ENCODE measurements at regions not wholly inside any gene's neighbourhood (a gene's known extent, or its start where the extent isn't known, plus 50 kb on each side); places are given as distances from the start of the nearest gene placed in this dataset.

DNA sequence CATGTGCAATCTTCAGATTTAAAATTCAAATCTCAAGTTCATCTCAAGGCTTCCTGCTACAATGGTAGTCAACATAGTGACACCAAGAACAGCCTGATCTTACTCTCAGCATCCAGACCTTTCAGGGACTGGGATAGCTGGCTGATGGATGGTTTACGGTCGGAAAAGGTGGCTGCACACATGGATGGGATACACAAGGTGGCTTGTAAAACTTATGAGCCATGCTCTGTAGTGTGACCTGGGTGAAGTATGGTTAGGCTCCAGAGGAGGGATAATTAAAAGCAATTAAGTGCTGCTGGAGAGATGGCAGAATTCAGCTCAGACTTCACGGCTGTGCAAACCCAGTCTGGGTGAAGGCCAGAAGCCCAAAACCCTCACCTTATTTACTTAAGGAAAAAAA is 379.5 kb downstream of the NFIB start:
- TF ChIP-seq, protein P1, sequence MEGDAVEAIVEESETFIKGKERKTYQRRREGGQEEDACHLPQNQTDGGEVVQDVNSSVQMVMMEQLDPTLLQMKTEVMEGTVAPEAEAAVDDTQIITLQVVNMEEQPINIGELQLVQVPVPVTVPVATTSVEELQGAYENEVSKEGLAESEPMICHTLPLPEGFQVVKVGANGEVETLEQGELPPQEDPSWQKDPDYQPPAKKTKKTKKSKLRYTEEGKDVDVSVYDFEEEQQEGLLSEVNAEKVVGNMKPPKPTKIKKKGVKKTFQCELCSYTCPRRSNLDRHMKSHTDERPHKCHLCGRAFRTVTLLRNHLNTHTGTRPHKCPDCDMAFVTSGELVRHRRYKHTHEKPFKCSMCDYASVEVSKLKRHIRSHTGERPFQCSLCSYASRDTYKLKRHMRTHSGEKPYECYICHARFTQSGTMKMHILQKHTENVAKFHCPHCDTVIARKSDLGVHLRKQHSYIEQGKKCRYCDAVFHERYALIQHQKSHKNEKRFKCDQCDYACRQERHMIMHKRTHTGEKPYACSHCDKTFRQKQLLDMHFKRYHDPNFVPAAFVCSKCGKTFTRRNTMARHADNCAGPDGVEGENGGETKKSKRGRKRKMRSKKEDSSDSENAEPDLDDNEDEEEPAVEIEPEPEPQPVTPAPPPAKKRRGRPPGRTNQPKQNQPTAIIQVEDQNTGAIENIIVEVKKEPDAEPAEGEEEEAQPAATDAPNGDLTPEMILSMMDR (IDR thresholded peaks at IDR 0.05; ENCODE audit: low read length) = no peak
- TF ChIP-seq EZH2 (IDR thresholded peaks at IDR 0.05; ENCODE audit: borderline replicate concordance, low read length) = no peak

DNA sequence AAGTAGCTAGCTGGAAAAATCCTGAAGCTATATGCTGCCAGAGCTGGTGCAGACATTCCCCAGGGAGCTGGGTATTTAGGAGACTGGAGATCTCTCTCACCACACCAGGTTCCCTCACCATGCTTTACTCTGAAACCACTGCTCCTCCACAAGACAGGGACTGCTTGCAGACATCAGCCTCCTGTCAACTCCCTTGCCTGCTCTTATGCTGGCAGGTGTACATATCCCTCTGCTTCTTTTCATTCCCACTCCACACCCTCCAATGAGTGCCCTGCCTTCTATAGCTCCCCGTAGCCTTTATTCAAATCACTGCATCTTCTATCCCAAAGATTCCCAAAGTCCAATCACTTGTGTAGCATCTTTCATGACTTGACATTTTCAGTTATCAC is 380.7 kb downstream of the NFIB start:
- H3K9ac ChIP-seq (ENCODE audit: low read length) = no peak overlapping the region
- H4K20me1 ChIP-seq (ENCODE audit: insufficient read depth, low read length) = no peaks in the 10 kb centered on the region
- no peaks in the 10 kb centered on the region for H3K79me2 ChIP-seq (ENCODE audit: insufficient read depth, low read length)
- H3K4me2 ChIP-seq (ENCODE audit: low read length) = no peak overlapping the region
- H3F3A ChIP-seq (ENCODE audit: insufficient read depth, low read length) = no peaks in the 10 kb centered on the region
- no peaks in the 10 kb centered on the region for H3K27me3 ChIP-seq (ENCODE audit: insufficient read depth, low read length)
- H3K9me3 ChIP-seq (ENCODE audit: low read length) = no peaks in the 10 kb centered on the region
- no peaks in the 10 kb centered on the region for H3K4me1 ChIP-seq (ENCODE audit: insufficient read depth, low read length, severe bottlenecking)
- H2AFZ ChIP-seq (ENCODE audit: low read length) = no peak overlapping the region
- TF ChIP-seq, protein P1 (IDR thresholded peaks at IDR 0.05; ENCODE audit: low read length) = no peak
- H3K9me2 ChIP-seq (ENCODE audit: low read depth, low read length) = no peaks in the 10 kb centered on the region
- no peaks in the 10 kb centered on the region for H3K36me3 ChIP-seq (ENCODE audit: insufficient read depth, low read length)
- H3K27ac ChIP-seq (ENCODE audit: low read depth, low read length, poor library complexity, severe bottlenecking) = no peak overlapping the region
- H3K4me3 ChIP-seq (ENCODE audit: low read depth, low read length, poor library complexity, severe bottlenecking) = no peak overlapping the region

More for the DNA sequence above, 379.5 kb downstream of the NFIB start:
- Histone ChIP-seq H3F3A (ENCODE audit: insufficient read depth, low read length) (no peaks in the 10 kb centered on the region), H3K27me3 (ENCODE audit: insufficient read depth, low read length) (no peaks in the 10 kb centered on the region), H2AFZ (ENCODE audit: low read length) (no peak overlapping the region), H4K20me1 (ENCODE audit: insufficient read depth, low read length) (no peaks in the 10 kb centered on the region), H3K9me2 (ENCODE audit: low read depth, low read length) (no peaks in the 10 kb centered on the region), H3K4me2 (ENCODE audit: low read length) (no peak overlapping the region), H3K4me3 (ENCODE audit: low read depth, low read length, poor library complexity, severe bottlenecking) (no peak overlapping the region), H3K9me3 (ENCODE audit: low read length) (no peaks in the 10 kb centered on the region), H3K4me1 (ENCODE audit: insufficient read depth, low read length, severe bottlenecking) (no peaks in the 10 kb centered on the region), H3K9ac (ENCODE audit: low read length) (no peak overlapping the region), H3K27ac (ENCODE audit: low read depth, low read length, poor library complexity, severe bottlenecking) (no peak overlapping the region), H3K36me3 (ENCODE audit: insufficient read depth, low read length) (no peaks in the 10 kb centered on the region), H3K79me2 (ENCODE audit: insufficient read depth, low read length) (no peaks in the 10 kb centered on the region)

DNA sequence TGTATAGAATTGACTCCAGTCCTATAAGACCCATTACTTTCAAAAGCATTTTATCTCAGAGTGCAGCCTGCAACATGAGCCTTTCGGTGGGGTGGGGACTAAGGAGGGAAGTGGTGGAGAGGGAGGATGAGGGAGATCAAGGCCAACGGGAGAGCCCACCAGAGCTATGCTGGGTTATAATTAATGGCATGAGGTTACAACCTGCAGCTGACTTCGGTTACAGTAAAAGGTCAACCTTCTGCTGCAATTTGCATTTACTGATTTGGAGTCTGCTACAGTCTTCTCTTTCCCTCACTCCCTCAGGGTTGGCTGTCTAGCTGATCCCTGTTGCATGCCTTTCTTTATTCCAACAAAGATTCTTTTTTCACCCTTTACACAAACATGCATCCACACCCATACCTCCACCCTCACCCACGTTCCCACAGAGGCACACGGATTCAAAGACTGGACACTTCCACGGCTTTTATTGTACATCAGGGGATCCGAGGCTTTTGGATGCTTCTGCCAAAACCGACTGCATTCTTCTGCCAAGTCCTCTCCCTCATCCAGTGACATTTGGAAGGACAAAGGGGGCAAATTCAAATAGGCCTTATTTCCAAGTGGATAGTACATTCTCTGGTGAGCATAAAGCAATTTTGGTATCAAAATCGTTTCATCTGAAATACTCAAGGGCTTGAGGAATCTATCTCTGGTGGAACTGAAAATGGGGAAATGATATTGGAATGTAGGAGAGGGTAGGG is 381.2 kb downstream of the NFIB start:
- no peak overlapping the region for H3K9ac ChIP-seq (ENCODE audit: low read length)
- no peaks in the 10 kb centered on the region for H3K9me2 ChIP-seq (ENCODE audit: low read depth, low read length)
- no peaks in the 10 kb centered on the region for H3K4me1 ChIP-seq (ENCODE audit: insufficient read depth, low read length, severe bottlenecking)
- TF ChIP-seq, protein P1 (IDR thresholded peaks at IDR 0.05; ENCODE audit: low read length) = no peak
- no peak for TF ChIP-seq EZH2 (IDR thresholded peaks at IDR 0.05; ENCODE audit: borderline replicate concordance, low read length)
- no peak overlapping the region for H3K4me2 ChIP-seq (ENCODE audit: low read length)
- H3K36me3 ChIP-seq (ENCODE audit: insufficient read depth, low read length) = no peaks in the 10 kb centered on the region
- H3K79me2 ChIP-seq (ENCODE audit: insufficient read depth, low read length) = no peaks in the 10 kb centered on the region
- no peak overlapping the region for H3K27ac ChIP-seq (ENCODE audit: low read depth, low read length, poor library complexity, severe bottlenecking)
- no peaks in the 10 kb centered on the region for H3K9me3 ChIP-seq (ENCODE audit: low read length)
- no peak overlapping the region for H2AFZ ChIP-seq (ENCODE audit: low read length)
- no peak overlapping the region for H3K4me3 ChIP-seq (ENCODE audit: low read depth, low read length, poor library complexity, severe bottlenecking)
- no peaks in the 10 kb centered on the region for H3F3A ChIP-seq (ENCODE audit: insufficient read depth, low read length)
- H3K27me3 ChIP-seq (ENCODE audit: insufficient read depth, low read length) = no peaks in the 10 kb centered on the region
- no peaks in the 10 kb centered on the region for H4K20me1 ChIP-seq (ENCODE audit: insufficient read depth, low read length)
